ENCODE measurements at regions not wholly inside any gene's neighbourhood (a gene's known extent, or its start where the extent isn't known, plus 50 kb on each side); places are given as distances from the start of the nearest gene placed in this dataset.

DNA sequence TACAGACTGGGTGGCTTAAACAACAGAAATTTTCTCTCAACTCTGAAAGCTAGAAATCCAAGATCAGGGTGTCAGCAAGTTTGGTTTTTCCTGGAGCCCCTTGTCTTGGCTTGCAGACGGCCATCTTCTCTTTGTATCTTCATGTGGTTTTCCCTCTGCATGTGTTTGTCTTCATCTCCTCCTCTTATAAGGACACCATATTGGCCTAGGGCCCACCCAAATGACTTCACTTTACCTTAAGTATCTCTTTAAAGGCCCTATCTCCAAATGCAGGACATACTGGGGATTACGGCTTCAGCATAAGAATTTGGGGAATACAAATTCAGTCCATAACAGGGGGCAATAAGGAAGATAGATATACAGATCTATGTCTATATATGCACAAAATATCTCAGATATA lies 187.9 kb downstream of the MTCL1 start:
- TF ChIP-seq, protein P1, sequence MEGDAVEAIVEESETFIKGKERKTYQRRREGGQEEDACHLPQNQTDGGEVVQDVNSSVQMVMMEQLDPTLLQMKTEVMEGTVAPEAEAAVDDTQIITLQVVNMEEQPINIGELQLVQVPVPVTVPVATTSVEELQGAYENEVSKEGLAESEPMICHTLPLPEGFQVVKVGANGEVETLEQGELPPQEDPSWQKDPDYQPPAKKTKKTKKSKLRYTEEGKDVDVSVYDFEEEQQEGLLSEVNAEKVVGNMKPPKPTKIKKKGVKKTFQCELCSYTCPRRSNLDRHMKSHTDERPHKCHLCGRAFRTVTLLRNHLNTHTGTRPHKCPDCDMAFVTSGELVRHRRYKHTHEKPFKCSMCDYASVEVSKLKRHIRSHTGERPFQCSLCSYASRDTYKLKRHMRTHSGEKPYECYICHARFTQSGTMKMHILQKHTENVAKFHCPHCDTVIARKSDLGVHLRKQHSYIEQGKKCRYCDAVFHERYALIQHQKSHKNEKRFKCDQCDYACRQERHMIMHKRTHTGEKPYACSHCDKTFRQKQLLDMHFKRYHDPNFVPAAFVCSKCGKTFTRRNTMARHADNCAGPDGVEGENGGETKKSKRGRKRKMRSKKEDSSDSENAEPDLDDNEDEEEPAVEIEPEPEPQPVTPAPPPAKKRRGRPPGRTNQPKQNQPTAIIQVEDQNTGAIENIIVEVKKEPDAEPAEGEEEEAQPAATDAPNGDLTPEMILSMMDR (IDR thresholded peaks at IDR 0.05; ENCODE audit: poor library complexity) = no peak
- no peak for TF ChIP-seq EZH2 (IDR thresholded peaks at IDR 0.05; ENCODE audit: borderline replicate concordance)

Measured in hepatocyte (in vitro differentiated cells).